Peyer's patch (tissue), 4 donors: ENCODE measurements at regions not wholly inside any gene's neighbourhood (a gene's known extent, or its start where the extent isn't known, plus 50 kb on each side); places are given as distances from the start of the nearest gene placed in this dataset.

ENCODE experiments used
- POLR2A ChIP-seq, 2 donors: fragments of 450-650 bp; IDR thresholded peaks; one replicate each; pipeline ENCODE4 v1.5.1; 2017; ENCODE audit warnings: antibody characterized with exemption in 2 of 2, mild to moderate bottlenecking in 2 of 2, moderate library complexity in 2 of 2
- TF ChIP-seq, protein P1 (sequence below), 6 experiments: fragments of 450-650 bp in 4 of 6; fragments of 200-600 bp in 2 of 6; sonication (generic) in 1 of 6; IDR thresholded peaks; one replicate each; pipeline ENCODE4 v1.5.1; 2017 to 2019; ENCODE audit warnings: antibody characterized with exemption in 6 of 6, mild to moderate bottlenecking in 3 of 6, moderate library complexity in 1 of 6

DNA sequence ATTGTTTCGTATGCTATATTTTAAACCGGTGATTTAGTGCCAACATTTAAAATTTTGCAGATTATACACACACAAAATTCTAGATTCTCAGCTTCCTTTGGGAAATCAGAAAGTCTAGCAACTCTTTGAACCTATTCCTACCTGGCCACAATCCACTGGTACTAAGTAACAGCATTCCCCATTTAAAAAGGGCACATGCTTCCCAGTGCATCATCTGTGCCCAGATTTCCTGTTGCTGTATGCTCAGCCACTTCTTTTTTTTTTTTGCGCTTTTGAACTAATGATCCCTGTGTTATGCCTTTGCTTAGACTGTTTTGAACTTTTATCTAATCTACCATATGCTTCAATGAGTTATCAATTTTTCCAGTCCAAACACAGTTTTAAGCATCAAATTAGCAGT, 548.4 kb downstream of the PLPP3 start:
- TF ChIP-seq, protein P1, sequence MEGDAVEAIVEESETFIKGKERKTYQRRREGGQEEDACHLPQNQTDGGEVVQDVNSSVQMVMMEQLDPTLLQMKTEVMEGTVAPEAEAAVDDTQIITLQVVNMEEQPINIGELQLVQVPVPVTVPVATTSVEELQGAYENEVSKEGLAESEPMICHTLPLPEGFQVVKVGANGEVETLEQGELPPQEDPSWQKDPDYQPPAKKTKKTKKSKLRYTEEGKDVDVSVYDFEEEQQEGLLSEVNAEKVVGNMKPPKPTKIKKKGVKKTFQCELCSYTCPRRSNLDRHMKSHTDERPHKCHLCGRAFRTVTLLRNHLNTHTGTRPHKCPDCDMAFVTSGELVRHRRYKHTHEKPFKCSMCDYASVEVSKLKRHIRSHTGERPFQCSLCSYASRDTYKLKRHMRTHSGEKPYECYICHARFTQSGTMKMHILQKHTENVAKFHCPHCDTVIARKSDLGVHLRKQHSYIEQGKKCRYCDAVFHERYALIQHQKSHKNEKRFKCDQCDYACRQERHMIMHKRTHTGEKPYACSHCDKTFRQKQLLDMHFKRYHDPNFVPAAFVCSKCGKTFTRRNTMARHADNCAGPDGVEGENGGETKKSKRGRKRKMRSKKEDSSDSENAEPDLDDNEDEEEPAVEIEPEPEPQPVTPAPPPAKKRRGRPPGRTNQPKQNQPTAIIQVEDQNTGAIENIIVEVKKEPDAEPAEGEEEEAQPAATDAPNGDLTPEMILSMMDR (IDR thresholded peaks at IDR 0.05) = no peak
- TF ChIP-seq POLR2A (IDR thresholded peaks at IDR 0.05) = no peak
